ENCODE measurements at regions not wholly inside any gene's neighbourhood (a gene's known extent, or its start where the extent isn't known, plus 50 kb on each side); places are given as distances from the start of the nearest gene placed in this dataset.

GRCh38 chr3:66723231-66723630, 222.4 kb upstream of the LRIG1 start:
- Mint-ChIP-seq H3K9me3 (no peaks in the 10 kb centered on the region), H3K27me3 (peaks cover 18% of the 10 kb centered on the region), H3K4me3 (no peak overlapping the region), H3K27ac (no peak overlapping the region), H3K4me1 (no peaks in the 10 kb centered on the region)
- no peak for ATAC-seq
- no peak for DNase-seq

- no peaks in the 10 kb centered on the region for H3K4me1 Mint-ChIP-seq
These were observed 229.0 kb upstream of the LRIG1 start for GRCh38 chr3:66729687-66730393.

GRCh38 chr3:66738625-66739365, 238.0 kb upstream of the LRIG1 start:
- ATAC-seq (no peak), DNase-seq (no peak)
- H3K4me1 Mint-ChIP-seq, result no peaks in the 10 kb centered on the region
- no peaks in the 10 kb centered on the region for H3K9me3 Mint-ChIP-seq
- H3K4me3 Mint-ChIP-seq, result no peak overlapping the region
- H3K27me3 Mint-ChIP-seq, result peaks cover 16% of the 10 kb centered on the region
- peak overlapping the region in 1 of 2 donors; percentile 15 for H3K27ac Mint-ChIP-seq

More at GRCh38 chr3:66729687-66730393, 229.0 kb upstream of the LRIG1 start:
- Mint-ChIP-seq H3K4me3 (no peak overlapping the region), H3K9me3 (no peaks in the 10 kb centered on the region), H3K27me3 (no peaks in the 10 kb centered on the region), H3K27ac (no peak overlapping the region)
- ATAC-seq (no peak), DNase-seq (no peak)

GRCh38 chr3:66740260-66740659, 239.4 kb upstream of the LRIG1 start:
- H3K4me3 Mint-ChIP-seq, result no peak overlapping the region
- peaks cover 16% of the 10 kb centered on the region for H3K27me3 Mint-ChIP-seq
- H3K4me1 Mint-ChIP-seq, result no peaks in the 10 kb centered on the region
- H3K9me3 Mint-ChIP-seq, result no peaks in the 10 kb centered on the region
- H3K27ac Mint-ChIP-seq, result no peak overlapping the region
- DNase-seq (no peak), ATAC-seq (no peak)

- H3K4me3 Mint-ChIP-seq, result no peak overlapping the region
- peaks cover 8% of the 10 kb centered on the region for H3K27me3 Mint-ChIP-seq
- H3K27ac Mint-ChIP-seq, result no peak overlapping the region
- H3K9me3 Mint-ChIP-seq, result no peaks in the 10 kb centered on the region
- ATAC-seq, result no peak
- no peaks in the 10 kb centered on the region for H3K4me1 Mint-ChIP-seq
- no peak for DNase-seq
These were observed 243.7 kb upstream of the LRIG1 start for GRCh38 chr3:66744521-66744920.

- DNase-seq (no peak), ATAC-seq (no peak)
- H3K27me3 Mint-ChIP-seq, result peaks cover 10% of the 10 kb centered on the region
- no peak overlapping the region for H3K27ac Mint-ChIP-seq
- no peak overlapping the region for H3K4me3 Mint-ChIP-seq
- H3K4me1 Mint-ChIP-seq, result no peaks in the 10 kb centered on the region
- no peaks in the 10 kb centered on the region for H3K9me3 Mint-ChIP-seq
These were observed 244.2 kb upstream of the LRIG1 start for GRCh38 chr3:66744986-66745385.

- H3K27me3 Mint-ChIP-seq, result peaks cover 20% of the 10 kb centered on the region
- H3K4me3 Mint-ChIP-seq, result no peak overlapping the region
These were observed 246.4 kb upstream of the LRIG1 start for GRCh38 chr3:66747261-66747660.

GRCh38 chr3:66747696-66748095, 246.9 kb upstream of the LRIG1 start:
- Mint-ChIP-seq H3K27me3 (peaks cover 24% of the 10 kb centered on the region), H3K4me1 (no peaks in the 10 kb centered on the region), H3K9me3 (no peaks in the 10 kb centered on the region), H3K27ac (no peak overlapping the region), H3K4me3 (no peak overlapping the region)
- ATAC-seq, result no peak
- DNase-seq, result no peak

More at GRCh38 chr3:66747261-66747660, 246.4 kb upstream of the LRIG1 start:
- Mint-ChIP-seq H3K9me3 (no peaks in the 10 kb centered on the region), H3K4me1 (no peaks in the 10 kb centered on the region), H3K27ac (no peak overlapping the region)
- no peak for ATAC-seq
- no peak for DNase-seq

GRCh38 chr3:66748175-66748876, 247.5 kb upstream of the LRIG1 start:
- no peak overlapping the region for H3K27ac Mint-ChIP-seq
- no peaks in the 10 kb centered on the region for H3K9me3 Mint-ChIP-seq
- H3K4me1 Mint-ChIP-seq, result no peaks in the 10 kb centered on the region
- ATAC-seq, result no peak
- no peak overlapping the region for H3K4me3 Mint-ChIP-seq
- DNase-seq, result no peak
- peaks cover 26% of the 10 kb centered on the region for H3K27me3 Mint-ChIP-seq

- Mint-ChIP-seq H3K4me3 (no peak overlapping the region), H3K27ac (no peak overlapping the region)
- no peak for DNase-seq
These were observed 246.3 kb upstream of the KBTBD8 start for GRCh38 chr3:66751842-66752241.

GRCh38 chr3:66753670-66754069, 244.4 kb upstream of the KBTBD8 start:
- H3K4me1 Mint-ChIP-seq, result no peaks in the 10 kb centered on the region
- DNase-seq, result no peak
- H3K27ac Mint-ChIP-seq, result no peak overlapping the region
- H3K27me3 Mint-ChIP-seq, result peaks cover 26% of the 10 kb centered on the region
- no peak overlapping the region for H3K4me3 Mint-ChIP-seq
- no peaks in the 10 kb centered on the region for H3K9me3 Mint-ChIP-seq
- no peak for ATAC-seq

More at GRCh38 chr3:66751842-66752241, 246.3 kb upstream of the KBTBD8 start:
- no peaks in the 10 kb centered on the region for H3K9me3 Mint-ChIP-seq
- ATAC-seq, result no peak
- peaks cover 26% of the 10 kb centered on the region for H3K27me3 Mint-ChIP-seq
- no peaks in the 10 kb centered on the region for H3K4me1 Mint-ChIP-seq

- Mint-ChIP-seq H3K4me1 (no peaks in the 10 kb centered on the region), H3K27me3 (peaks cover 17% of the 10 kb centered on the region), H3K27ac (no peak overlapping the region), H3K4me3 (no peak overlapping the region), H3K9me3 (no peaks in the 10 kb centered on the region)
- ATAC-seq (no peak), DNase-seq (no peak)
These were observed 243.5 kb upstream of the KBTBD8 start for GRCh38 chr3:66754613-66755012.

GRCh38 chr3:66755924-66756323, 242.2 kb upstream of the KBTBD8 start:
- no peaks in the 10 kb centered on the region for H3K9me3 Mint-ChIP-seq
- no peak overlapping the region for H3K27ac Mint-ChIP-seq
- no peaks in the 10 kb centered on the region for H3K4me1 Mint-ChIP-seq
- no peak overlapping the region for H3K4me3 Mint-ChIP-seq
- DNase-seq (no peak), ATAC-seq (no peak)
- H3K27me3 Mint-ChIP-seq, result peaks cover 15% of the 10 kb centered on the region

- Mint-ChIP-seq H3K27ac (no peak overlapping the region), H3K27me3 (peaks cover 13% of the 10 kb centered on the region), H3K9me3 (no peaks in the 10 kb centered on the region), H3K4me1 (no peaks in the 10 kb centered on the region), H3K4me3 (no peak overlapping the region)
- ATAC-seq (no peak), DNase-seq (no peak)
These were observed 241.6 kb upstream of the KBTBD8 start for GRCh38 chr3:66756468-66757036.

- Mint-ChIP-seq H3K27ac (no peak overlapping the region), H3K9me3 (peaks cover under 1 to 15% of the 10 kb centered on the region in 2 donors), H3K4me1 (no peaks in the 10 kb centered on the region), H3K4me3 (no peak overlapping the region), H3K27me3 (no peaks in the 10 kb centered on the region)
- no peak for DNase-seq
- no peak for ATAC-seq
These were observed 236.9 kb upstream of the KBTBD8 start for GRCh38 chr3:66761093-66761780.

All from stimulated activated naive CD8-positive, alpha-beta T cell treated with anti-CD3 and anti-CD28 coated beads, Interleukin-15, amount 100 ng/mL, for 72 hours (primary cell).